Body of pancreas (tissue), 4 donors: ENCODE measurements at regions not wholly inside any gene's neighbourhood (a gene's known extent, or its start where the extent isn't known, plus 50 kb on each side); places are given as distances from the start of the nearest gene placed in this dataset.

ENCODE experiments used
- POLR2A ChIP-seq, 3 donors: fragments of 450-650 bp; IDR thresholded peaks; one replicate each; pipeline ENCODE4 v1.6.1; 2016; ENCODE audit warnings: antibody characterized with exemption in 3 of 3, mild to moderate bottlenecking in 2 of 3
- TF ChIP-seq, protein P1 (sequence below), 7 experiments: fragments of 450-650 bp in 4 of 7; fragments of 200-600 bp in 3 of 7; sonication (generic) in 3 of 7; IDR thresholded peaks; one replicate each; pipeline ENCODE4 v1.5.1; 2016 to 2019; ENCODE audit warnings: antibody characterized with exemption in 7 of 7

DNA sequence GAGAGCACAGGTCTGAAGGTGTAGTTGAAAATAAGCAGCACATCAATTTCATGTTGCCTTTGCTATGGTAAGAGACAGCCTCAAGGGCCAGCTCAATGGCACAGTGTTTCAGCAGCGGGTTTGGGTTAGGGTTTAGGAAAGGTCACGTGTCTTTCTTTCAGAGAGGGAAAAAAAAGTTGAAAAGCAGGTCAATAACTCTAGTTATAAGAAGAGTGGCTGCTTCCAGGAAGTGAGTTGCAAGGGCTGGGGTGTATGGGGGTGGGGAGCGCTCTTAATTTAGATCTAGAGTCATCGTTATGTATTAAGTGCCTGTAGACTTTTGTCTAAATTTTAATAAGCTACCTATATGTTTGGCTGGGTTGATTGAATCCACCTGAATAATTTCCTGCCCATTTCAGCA, 118.5 kb upstream of the SPAG17 start:
- TF ChIP-seq, protein P1, sequence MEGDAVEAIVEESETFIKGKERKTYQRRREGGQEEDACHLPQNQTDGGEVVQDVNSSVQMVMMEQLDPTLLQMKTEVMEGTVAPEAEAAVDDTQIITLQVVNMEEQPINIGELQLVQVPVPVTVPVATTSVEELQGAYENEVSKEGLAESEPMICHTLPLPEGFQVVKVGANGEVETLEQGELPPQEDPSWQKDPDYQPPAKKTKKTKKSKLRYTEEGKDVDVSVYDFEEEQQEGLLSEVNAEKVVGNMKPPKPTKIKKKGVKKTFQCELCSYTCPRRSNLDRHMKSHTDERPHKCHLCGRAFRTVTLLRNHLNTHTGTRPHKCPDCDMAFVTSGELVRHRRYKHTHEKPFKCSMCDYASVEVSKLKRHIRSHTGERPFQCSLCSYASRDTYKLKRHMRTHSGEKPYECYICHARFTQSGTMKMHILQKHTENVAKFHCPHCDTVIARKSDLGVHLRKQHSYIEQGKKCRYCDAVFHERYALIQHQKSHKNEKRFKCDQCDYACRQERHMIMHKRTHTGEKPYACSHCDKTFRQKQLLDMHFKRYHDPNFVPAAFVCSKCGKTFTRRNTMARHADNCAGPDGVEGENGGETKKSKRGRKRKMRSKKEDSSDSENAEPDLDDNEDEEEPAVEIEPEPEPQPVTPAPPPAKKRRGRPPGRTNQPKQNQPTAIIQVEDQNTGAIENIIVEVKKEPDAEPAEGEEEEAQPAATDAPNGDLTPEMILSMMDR (IDR thresholded peaks at IDR 0.05): no peak
- no peak for TF ChIP-seq POLR2A (IDR thresholded peaks at IDR 0.05)
